Osteoblast (primary cell): ENCODE measurements at regions not wholly inside any gene's neighbourhood (a gene's known extent, or its start where the extent isn't known, plus 50 kb on each side); places are given as distances from the start of the nearest gene placed in this dataset.

ENCODE experiments used
- DNase-seq: peaks from one replicate; pipeline ENCODE4 v3.0.0; 2011; ENCODE audit warnings: low spot score, mixed read lengths; ENCODE audit not compliant: insufficient read length; ENCODE audit errors: missing footprints
- H2AFZ ChIP-seq: 2 replicates; pipeline ENCODE4 v1.6.0; 2011; ENCODE audit warnings: mild to moderate bottlenecking, low read length
- H3K27ac ChIP-seq: 2 replicates; pipeline ENCODE4 v1.5.1; 2011; ENCODE audit warnings: mild to moderate bottlenecking, low read depth, low read length, moderate library complexity
- H3K27me3 ChIP-seq: 2 replicates; pipeline ENCODE4 v1.6.0; 2012; ENCODE audit warnings: mild to moderate bottlenecking, control low read depth, inconsistent platforms, low read length, moderate library complexity; ENCODE audit not compliant: insufficient read depth
- H3K36me3 ChIP-seq: 2 replicates; pipeline ENCODE4 v1.5.1; 2011; ENCODE audit warnings: mild to moderate bottlenecking, low read length, control low read depth, moderate library complexity; ENCODE audit not compliant: insufficient read depth
- H3K4me1 ChIP-seq: 2 replicates; pipeline ENCODE4 v1.5.1; 2011; ENCODE audit warnings: mild to moderate bottlenecking, low read length, control low read depth, moderate library complexity; ENCODE audit not compliant: insufficient read depth
- H3K4me2 ChIP-seq: 2 replicates; pipeline ENCODE4 v1.6.0; 2011; ENCODE audit warnings: mild to moderate bottlenecking, low read length; ENCODE audit not compliant: insufficient read depth
- H3K4me3 ChIP-seq: fragments of 200-600 bp; sonication (generic); 3 replicates; pipeline ENCODE4 v1.5.1; 2012; ENCODE audit warnings: mild to moderate bottlenecking, low read length, inconsistent platforms; ENCODE audit not compliant: insufficient read depth
- H3K79me2 ChIP-seq: 2 replicates; pipeline ENCODE4 v1.6.0; 2012; ENCODE audit warnings: mild to moderate bottlenecking, low read length, control low read depth, inconsistent platforms; ENCODE audit not compliant: insufficient read depth
- H3K9me3 ChIP-seq: 2 replicates; pipeline ENCODE4 v1.5.1; 2011; ENCODE audit warnings: low read depth, low read length, control low read depth
- H4K20me1 ChIP-seq: 2 replicates; pipeline ENCODE4 v1.6.0; 2012; ENCODE audit warnings: mild to moderate bottlenecking, low read length, control low read depth; ENCODE audit not compliant: insufficient read depth
- CTCF ChIP-seq: IDR thresholded peaks from 2 replicates; pipeline ENCODE4 v1.5.1; 2011; ENCODE audit warnings: mild to moderate bottlenecking, low read depth, low read length, moderate library complexity; ENCODE audit errors: extremely low read depth

GRCh38 chr10:78947226-78947625 is 121.5 kb upstream of the ZMIZ1 start:
- H2AFZ ChIP-seq, result no peak overlapping the region
- no peak overlapping the region for H3K4me3 ChIP-seq
- H3K27ac ChIP-seq, result no peak overlapping the region
- no peaks in the 10 kb centered on the region for H3K9me3 ChIP-seq
- no peaks in the 10 kb centered on the region for H3K36me3 ChIP-seq
- H3K79me2 ChIP-seq, result no peaks in the 10 kb centered on the region
- DNase-seq, result no peak
- H3K4me1 ChIP-seq, result peaks cover 17% of the 10 kb centered on the region
- H3K4me2 ChIP-seq, result no peak overlapping the region
- no peaks in the 10 kb centered on the region for H3K27me3 ChIP-seq
- TF ChIP-seq CTCF, result no peak
- no peaks in the 10 kb centered on the region for H4K20me1 ChIP-seq

DNA sequence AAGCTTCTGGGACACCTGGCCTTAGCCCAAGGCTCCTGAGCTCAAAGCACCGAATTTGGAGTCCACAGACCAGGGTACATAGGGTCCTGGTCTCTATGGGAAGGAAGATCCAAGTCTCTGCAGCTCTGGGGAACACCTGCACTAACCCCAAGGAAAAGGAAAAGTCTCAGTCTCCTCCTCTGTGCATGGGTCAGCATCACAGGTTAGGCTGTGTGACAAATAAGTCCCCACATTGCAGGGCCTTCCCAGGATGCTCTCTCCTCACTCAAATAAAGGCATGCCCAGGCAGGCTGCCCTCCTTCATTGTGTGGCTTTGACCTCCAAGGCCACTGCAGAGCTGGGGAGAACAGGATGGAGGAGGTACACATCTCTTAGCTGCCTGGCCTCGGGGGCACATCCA is 121.0 kb upstream of the ZMIZ1 start:
- Histone ChIP-seq H3K4me3 (no peak overlapping the region), H3K4me1 (peaks cover 22% of the 10 kb centered on the region), H3K27ac (no peak overlapping the region), H3K36me3 (no peaks in the 10 kb centered on the region), H3K27me3 (no peaks in the 10 kb centered on the region), H3K9me3 (no peaks in the 10 kb centered on the region), H3K79me2 (no peaks in the 10 kb centered on the region), H3K4me2 (no peak overlapping the region), H4K20me1 (no peaks in the 10 kb centered on the region), H2AFZ (no peak overlapping the region)
- no peak for TF ChIP-seq CTCF
- DNase-seq, result no peak

DNA sequence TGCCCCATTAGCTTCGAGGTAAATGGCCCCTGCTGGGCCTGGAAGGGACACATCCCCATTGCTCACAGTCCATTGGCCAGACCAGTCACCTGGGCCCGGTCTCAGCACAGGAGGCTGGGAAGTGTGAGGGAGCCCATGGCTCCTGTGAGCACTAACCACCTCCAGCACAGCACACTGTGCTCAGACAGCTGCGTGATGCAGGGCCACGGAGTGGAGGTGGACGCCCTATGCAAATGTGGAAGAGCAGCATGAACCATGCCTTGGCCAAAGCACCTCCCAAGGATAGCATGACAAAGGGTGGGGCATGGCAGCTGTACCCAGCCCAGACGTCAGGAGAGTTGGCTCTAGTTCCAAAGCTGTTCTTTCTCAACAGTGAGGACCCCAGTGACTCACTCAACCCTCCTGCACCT is 120.1 kb upstream of the ZMIZ1 start:
- Histone ChIP-seq H3K4me1 (peaks cover 31% of the 10 kb centered on the region), H3K79me2 (no peaks in the 10 kb centered on the region), H4K20me1 (no peaks in the 10 kb centered on the region), H3K9me3 (no peaks in the 10 kb centered on the region), H3K27me3 (no peaks in the 10 kb centered on the region), H2AFZ (no peak overlapping the region), H3K4me2 (no peak overlapping the region), H3K27ac (no peak overlapping the region), H3K4me3 (no peak overlapping the region), H3K36me3 (no peaks in the 10 kb centered on the region)
- DNase-seq, result no peak
- no peak for TF ChIP-seq CTCF

GRCh38 chr10:78950656-78951587 is 117.8 kb upstream of the ZMIZ1 start:
- Histone ChIP-seq H3K79me2 (no peaks in the 10 kb centered on the region), H3K9me3 (no peaks in the 10 kb centered on the region), H2AFZ (no peak overlapping the region)

More at GRCh38 chr10:78950656-78951587, 117.8 kb upstream of the ZMIZ1 start:
- peaks cover 31% of the 10 kb centered on the region for H3K4me1 ChIP-seq
- no peak for TF ChIP-seq CTCF
- H3K27me3 ChIP-seq, result no peaks in the 10 kb centered on the region
- no peaks in the 10 kb centered on the region for H4K20me1 ChIP-seq
- no peak overlapping the region for H3K4me2 ChIP-seq
- DNase-seq, result no peak
- H3K27ac ChIP-seq, result no peak overlapping the region
- no peak overlapping the region for H3K4me3 ChIP-seq
- no peaks in the 10 kb centered on the region for H3K36me3 ChIP-seq
